ENCODE measurements at regions not wholly inside any gene's neighbourhood (a gene's known extent, or its start where the extent isn't known, plus 50 kb on each side); places are given as distances from the start of the nearest gene placed in this dataset.

DNA sequence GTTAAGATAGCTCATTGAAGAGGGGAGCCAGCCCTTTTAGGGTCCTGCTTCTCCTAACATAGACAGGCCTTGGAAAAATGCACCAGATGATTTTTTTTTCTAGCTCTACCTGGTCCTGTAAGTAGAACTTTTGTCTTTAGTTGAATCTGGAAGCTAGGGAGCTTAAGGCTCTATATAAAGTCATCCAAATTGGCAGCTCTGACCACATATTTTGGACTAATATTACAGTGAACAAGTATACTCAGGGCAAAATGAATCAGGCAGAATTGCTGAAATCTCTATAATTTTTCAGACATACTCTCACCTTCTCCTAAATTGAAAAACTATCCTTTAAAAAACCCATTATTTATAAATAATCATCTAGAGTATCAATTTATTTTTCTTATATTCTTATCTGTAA is 375.6 kb downstream of the OSTF1 start:
- H3K56ac ChIP-seq (ENCODE audit: extremely low read depth, insufficient read depth, low read length), result no peak overlapping the region
- no peak overlapping the region for H3K27ac ChIP-seq (ENCODE audit: insufficient read depth, low read length)
- no TSS peak for BruUV-seq (replicated peaks)
- in situ Hi-C loops (cut with MboI; ENCODE audit: low sequenced_read_pairs), result no loop called here
- H3K4me1 ChIP-seq (ENCODE audit: control insufficient read depth, insufficient read depth, low read length), result no peaks in the 10 kb centered on the region
- H4K8ac ChIP-seq (ENCODE audit: low read depth in 2 of 2, low read length in 2 of 2), result no peak overlapping the region
- H2BK20ac ChIP-seq (ENCODE audit: low read depth, low read length), result no peak overlapping the region
- no peak for ATAC-seq (ENCODE audit: low read depth)
- no peak overlapping the region for H2AK9ac ChIP-seq (replicated peaks; ENCODE audit: low read depth, low read length, poor library complexity)
- H3K4ac ChIP-seq (ENCODE audit: low read depth, low read length), result no peak overlapping the region
- no peaks in the 10 kb centered on the region for H3K79me1 ChIP-seq (ENCODE audit: low read depth in 1 of 2, low read length in 2 of 2)
- no peak overlapping the region for H3K18ac ChIP-seq (ENCODE audit: low read depth, low read length)
- no peak overlapping the region for H2AK5ac ChIP-seq (ENCODE audit: low read depth, low read length)
- H3K9me3 ChIP-seq (ENCODE audit: control insufficient read depth, insufficient read depth, low read length), result 0 out of 2 replicates have a peak, but pooled peaks cover 1% of the 10 kb centered on the region
- no peak overlapping the region for H2BK120ac ChIP-seq (ENCODE audit: low read depth, low read length)
- no peak overlapping the region for H3K9ac ChIP-seq (ENCODE audit: low read depth, low read length)
- TF ChIP-seq NFE2L2 (IDR thresholded peaks at IDR 0.05; ENCODE audit: low read depth, low read length) (no peak), MAFK (IDR thresholded peaks at IDR 0.05; ENCODE audit: low read depth, low read length) (no peak), FOS (IDR thresholded peaks at IDR 0.05; ENCODE audit: low read depth, low read length) (no peak), CHD1 (IDR thresholded peaks at IDR 0.05; ENCODE audit: low read depth, low read length) (no peak), CEBPB (IDR thresholded peaks at IDR 0.05; ENCODE audit: low read depth, low read length) (no peak), POLR2A (IDR thresholded peaks at IDR 0.05; ENCODE audit: low read depth, low read length) (no peak)
- no peaks in the 10 kb centered on the region for H4K20me1 ChIP-seq (ENCODE audit: insufficient read depth, low read length)
- H4K91ac ChIP-seq (ENCODE audit: insufficient read depth, low read depth, low read length), result no peak overlapping the region
- no peak overlapping the region for H2AFZ ChIP-seq (replicated peaks; ENCODE audit: low read length, poor library complexity)
- no peak overlapping the region for H4K5ac ChIP-seq (ENCODE audit: low read depth, low read length)
- H2BK15ac ChIP-seq (ENCODE audit: low read depth, low read length), result no peak overlapping the region
- intact Hi-C loops (cut with micrococcal nuclease), result no loop called here
- no peak for DNase-seq
- no peak overlapping the region for H3K14ac ChIP-seq (replicated peaks; ENCODE audit: low read depth, low read length)
- H3K4me2 ChIP-seq (ENCODE audit: low read depth, low read length), result no peak overlapping the region
- dilution Hi-C loops (cut with HindIII; ENCODE audit: low sequenced_read_pairs, unreplicated experiment), result no loop called here
- ChIA-PET POLR2A (ENCODE audit: unreplicated experiment) (no interaction called here), CTCF (no interaction called here)
- no peaks in the 10 kb centered on the region for H3K36me3 ChIP-seq (ENCODE audit: control insufficient read depth, insufficient read depth, low read length)
- no peak overlapping the region for H2BK5ac ChIP-seq (ENCODE audit: low read depth, low read length, poor library complexity, severe bottlenecking)
- no peaks in the 10 kb centered on the region for H3K27me3 ChIP-seq (ENCODE audit: control insufficient read depth, insufficient read depth, low read length)
- H3K4me3 ChIP-seq (ENCODE audit: insufficient read depth, low read depth, low read length), result no peak overlapping the region
- H3K9me1 ChIP-seq (ENCODE audit: insufficient read depth, low read length), result no peaks in the 10 kb centered on the region
- no peak overlapping the region for H3K23ac ChIP-seq (ENCODE audit: low read depth, low read length)
